IMR-90 (cell line): ENCODE measurements at regions not wholly inside any gene's neighbourhood (a gene's known extent, or its start where the extent isn't known, plus 50 kb on each side); places are given as distances from the start of the nearest gene placed in this dataset.

Experiments used
- CEBPB ChIP-seq: IDR thresholded peaks from 2 replicates; pipeline ENCODE4 v1.6.1; 2012; ENCODE audit warnings: low read depth, low read length, improper control_type of control experiment
- CHD1 ChIP-seq: IDR thresholded peaks from 2 replicates; pipeline ENCODE4 v1.6.1; 2012; ENCODE audit warnings: low read depth, low read length, improper control_type of control experiment
- CTCF ChIP-seq: conservative IDR thresholded peaks from 2 replicates; pipeline ENCODE4 v1.5.1; 2012; ENCODE audit warnings: mild to moderate bottlenecking, low read depth, low read length, improper control_type of control experiment
- MAFK ChIP-seq: IDR thresholded peaks from 2 replicates; pipeline ENCODE4 v1.6.1; 2012; ENCODE audit warnings: low read depth, low read length, improper control_type of control experiment
- MAZ ChIP-seq: IDR thresholded peaks from 2 replicates; pipeline ENCODE4 v1.6.1; 2012; ENCODE audit warnings: low read depth, mild to moderate bottlenecking, low read length, improper control_type of control experiment, moderate library complexity, borderline replicate concordance
- MXI1 ChIP-seq: IDR thresholded peaks from 2 replicates; pipeline ENCODE4 v1.6.1; 2012; ENCODE audit warnings: low read depth, mild to moderate bottlenecking, low read length, moderate library complexity, borderline replicate concordance
- NFE2L2 ChIP-seq: fragments of 150-350 bp; IDR thresholded peaks from 2 replicates; pipeline ENCODE4 v1.6.1; 2016; ENCODE audit warnings: low read depth, mild to moderate bottlenecking, low read length
- POLR2A ChIP-seq: IDR thresholded peaks from 2 replicates; pipeline ENCODE4 v1.6.1; 2012; ENCODE audit warnings: mild to moderate bottlenecking, low read depth, low read length
- RAD21 ChIP-seq: IDR thresholded peaks from 2 replicates; pipeline ENCODE4 v1.6.1; 2012; ENCODE audit warnings: low read length, improper control_type of control experiment
- RCOR1 ChIP-seq: IDR thresholded peaks from 2 replicates; pipeline ENCODE4 v1.6.1; 2012; ENCODE audit warnings: mild to moderate bottlenecking, low read length, improper control_type of control experiment; ENCODE audit not compliant: insufficient replicate concordance
- SMC3 ChIP-seq: fragments of 150-350 bp; IDR thresholded peaks from 2 replicates; pipeline ENCODE4 v1.6.1; 2016; ENCODE audit warnings: low read depth, mild to moderate bottlenecking, antibody characterized with exemption, low read length, moderate library complexity
- USF2 ChIP-seq: fragments of 150-350 bp; IDR thresholded peaks from 2 replicates; pipeline ENCODE4 v1.6.1; 2017; ENCODE audit warnings: mild to moderate bottlenecking, antibody characterized with exemption, low read length, low read depth

GRCh38 chr3:177777699-177778098 is 580.4 kb upstream of the TBL1XR1 start:
- TF ChIP-seq CTCF (peak; percentile 57), MAFK (no peak), NFE2L2 (no peak), MXI1 (no peak), CEBPB (no peak), MAZ (no peak), POLR2A (no peak), SMC3 (peak; percentile 76), CHD1 (no peak), RCOR1 (no peak), USF2 (no peak), RAD21 (peak; percentile 75)
